ENCODE measurements at regions not wholly inside any gene's neighbourhood (a gene's known extent, or its start where the extent isn't known, plus 50 kb on each side); places are given as distances from the start of the nearest gene placed in this dataset.

DNA sequence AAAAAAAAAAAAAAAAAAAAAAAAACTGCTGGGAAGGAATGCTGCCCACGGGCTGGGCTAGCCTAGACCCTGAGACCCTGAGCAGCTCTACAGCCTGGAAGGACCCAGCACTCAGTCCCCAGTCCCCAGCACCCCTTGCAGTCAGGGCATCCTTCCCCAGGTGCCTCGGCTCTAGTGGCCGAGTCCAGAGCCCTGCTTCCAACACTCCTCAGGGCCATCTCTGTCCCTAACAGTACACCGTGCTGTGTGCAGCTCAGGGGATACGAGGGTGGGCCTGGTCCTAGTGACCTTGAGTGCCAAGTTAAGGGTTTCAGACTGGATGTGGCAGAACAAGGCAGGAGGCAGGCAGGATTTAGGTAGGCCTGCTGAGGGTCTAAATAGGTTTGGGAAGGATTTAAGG is 50.2 kb upstream of the LRP8 start:
- no peak for DNase-seq

DNA sequence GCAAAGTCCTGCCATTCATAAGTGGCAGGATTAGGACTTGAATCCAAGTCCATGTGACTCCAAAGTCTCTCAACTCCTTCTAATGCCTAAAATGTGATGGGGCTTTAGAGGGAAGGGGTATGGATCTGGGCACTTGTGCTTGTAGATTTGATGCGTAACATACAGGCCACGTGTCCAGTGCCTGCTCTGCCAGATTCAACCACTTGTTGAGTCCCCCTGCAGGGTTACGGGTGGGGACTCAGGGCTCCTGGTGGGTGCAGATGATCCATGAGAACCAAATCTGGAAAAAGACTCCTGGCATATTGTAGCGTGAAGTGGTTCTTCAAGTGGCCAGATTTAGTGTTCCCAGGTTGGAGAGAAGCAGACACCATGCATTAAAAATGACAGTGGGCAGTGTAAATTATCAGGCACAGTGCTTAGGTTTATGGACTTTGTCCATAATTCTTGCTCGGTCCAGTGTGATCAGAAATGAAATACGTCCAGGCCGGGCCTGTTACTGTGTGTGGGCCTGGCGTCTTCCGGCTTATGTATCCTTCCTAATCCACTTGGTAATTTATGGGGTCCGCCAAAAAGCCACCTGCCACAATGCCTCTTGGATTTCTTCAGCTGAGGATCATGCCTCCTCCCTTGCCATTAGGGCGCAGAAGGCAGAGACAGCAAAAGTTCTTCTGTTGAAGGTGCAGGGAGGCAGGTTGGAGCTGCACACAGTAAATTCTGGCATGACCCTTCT is 51.2 kb upstream of the LRP8 start:
- peak; percentile 74 for DNase-seq

DNA sequence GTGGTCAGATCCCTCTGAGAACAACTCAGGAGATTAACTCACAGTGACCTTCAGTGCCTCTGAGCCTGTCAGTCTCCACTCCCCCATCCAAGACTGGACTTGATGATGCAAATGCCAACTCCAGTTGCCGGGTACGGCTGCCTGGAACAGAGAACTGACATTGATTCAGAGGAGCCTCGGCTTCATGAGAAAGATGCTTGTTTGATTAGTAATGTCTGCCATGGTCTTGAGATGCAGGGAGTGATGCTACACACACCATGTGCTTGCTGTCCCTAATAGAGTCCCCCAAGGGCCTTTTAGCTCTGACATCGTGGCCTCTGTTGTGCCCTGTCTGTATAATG is 51.8 kb upstream of the LRP8 start:
- no peak for DNase-seq

DNA sequence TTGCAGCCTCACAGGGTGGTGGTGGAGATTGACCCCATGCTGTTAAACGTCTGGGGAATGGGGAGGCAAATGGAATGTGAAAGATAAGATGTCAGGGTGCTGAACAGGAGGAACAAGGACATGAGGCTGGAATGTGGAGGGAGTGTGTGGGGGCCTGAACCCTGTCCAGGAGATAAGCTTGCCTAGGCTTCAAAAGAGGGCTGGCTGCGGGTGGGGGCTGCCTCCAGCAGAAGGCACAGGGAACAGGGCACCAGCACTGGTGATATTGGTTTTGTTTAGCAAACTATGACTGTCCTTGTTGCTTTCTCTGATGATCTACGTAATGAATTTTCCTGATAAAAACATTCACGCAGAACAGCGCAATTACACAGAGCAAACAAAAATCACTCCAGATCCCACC is 52.4 kb upstream of the LRP8 start:
- DNase-seq, result no peak

DNA sequence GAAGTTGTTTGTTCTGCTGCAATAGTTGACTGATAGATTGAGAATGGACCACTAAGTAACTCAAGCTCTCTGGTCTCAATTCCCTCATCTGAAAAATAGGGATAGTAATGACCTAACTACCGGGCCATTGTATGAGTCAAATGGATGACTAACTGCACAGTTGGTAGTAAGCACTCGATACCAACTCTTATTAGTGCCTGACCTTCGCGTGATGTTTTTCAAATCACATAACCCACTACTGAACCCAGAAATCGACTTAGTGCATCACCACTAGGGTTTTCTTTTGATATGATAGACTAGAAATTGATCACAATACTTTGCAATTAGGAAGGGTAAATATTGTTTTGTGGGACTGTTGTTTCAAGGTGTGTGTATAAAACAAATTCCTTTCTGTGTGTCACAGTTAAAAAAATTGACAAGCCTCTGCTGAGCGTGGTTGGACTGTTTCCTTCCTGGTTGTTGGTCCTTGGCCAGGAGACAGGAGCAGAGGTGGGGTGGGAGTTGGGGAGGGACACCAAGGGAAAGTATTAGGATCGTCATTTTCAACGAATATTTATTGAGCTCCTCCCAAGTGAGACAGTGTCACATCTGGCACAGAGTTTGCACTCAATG is 54.0 kb upstream of the LRP8 start:
- DNase-seq, result no peak

DNA sequence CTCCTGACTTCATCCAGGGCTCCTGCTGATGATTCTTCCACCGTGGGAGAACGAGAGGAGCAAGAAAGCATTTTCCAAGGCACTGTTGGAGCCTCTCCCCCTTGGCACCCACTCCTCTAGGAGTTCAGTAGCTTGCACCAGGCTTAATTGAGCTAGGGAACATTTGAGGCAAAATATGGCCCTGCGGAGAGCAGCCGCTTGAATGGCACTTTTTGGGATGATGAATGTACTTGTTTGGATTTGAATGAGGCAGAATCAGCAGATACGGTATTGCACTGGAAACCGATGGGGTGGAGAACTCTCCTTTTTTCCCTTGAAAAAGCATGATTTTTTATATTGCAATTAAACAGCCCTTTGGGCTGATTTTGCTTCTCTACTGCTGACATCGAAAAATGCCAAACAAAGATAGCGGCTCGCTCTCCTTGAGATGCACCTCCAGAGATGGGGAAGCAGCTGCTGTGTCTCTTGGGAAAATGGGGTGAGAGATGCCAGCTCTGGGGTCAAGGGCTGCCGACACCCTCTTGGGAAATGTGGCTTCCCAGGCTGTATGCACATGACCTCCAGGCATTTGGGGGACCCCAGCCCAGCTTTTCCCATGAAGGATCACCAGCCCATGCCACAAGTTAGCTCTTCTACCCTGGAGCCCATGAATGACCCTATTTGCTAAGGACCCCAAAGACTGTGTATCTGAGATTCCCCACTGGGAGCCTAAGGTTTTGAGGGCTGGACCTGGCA is 55.4 kb upstream of the LRP8 start:
- no peak for DNase-seq

DNA sequence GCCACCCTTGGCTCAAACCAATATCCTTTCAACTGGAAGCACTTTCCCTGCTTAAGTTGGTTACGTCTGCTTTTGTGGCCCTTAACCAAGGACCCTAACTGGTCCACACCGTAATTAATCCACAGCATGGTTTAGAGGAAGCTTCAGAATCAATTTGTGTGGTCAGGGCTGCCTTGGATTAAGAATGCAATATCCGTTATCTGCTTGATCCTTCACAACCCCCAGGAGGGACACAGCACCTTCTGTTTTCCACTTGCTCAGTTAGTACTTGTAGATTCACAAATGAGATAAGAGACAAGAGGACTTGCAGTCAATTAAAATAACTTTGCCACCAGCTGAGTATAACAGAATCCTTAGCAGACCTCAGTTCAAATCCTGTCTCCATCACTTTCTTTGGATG is 56.9 kb upstream of the LRP8 start:
- DNase-seq, result no peak

DNA sequence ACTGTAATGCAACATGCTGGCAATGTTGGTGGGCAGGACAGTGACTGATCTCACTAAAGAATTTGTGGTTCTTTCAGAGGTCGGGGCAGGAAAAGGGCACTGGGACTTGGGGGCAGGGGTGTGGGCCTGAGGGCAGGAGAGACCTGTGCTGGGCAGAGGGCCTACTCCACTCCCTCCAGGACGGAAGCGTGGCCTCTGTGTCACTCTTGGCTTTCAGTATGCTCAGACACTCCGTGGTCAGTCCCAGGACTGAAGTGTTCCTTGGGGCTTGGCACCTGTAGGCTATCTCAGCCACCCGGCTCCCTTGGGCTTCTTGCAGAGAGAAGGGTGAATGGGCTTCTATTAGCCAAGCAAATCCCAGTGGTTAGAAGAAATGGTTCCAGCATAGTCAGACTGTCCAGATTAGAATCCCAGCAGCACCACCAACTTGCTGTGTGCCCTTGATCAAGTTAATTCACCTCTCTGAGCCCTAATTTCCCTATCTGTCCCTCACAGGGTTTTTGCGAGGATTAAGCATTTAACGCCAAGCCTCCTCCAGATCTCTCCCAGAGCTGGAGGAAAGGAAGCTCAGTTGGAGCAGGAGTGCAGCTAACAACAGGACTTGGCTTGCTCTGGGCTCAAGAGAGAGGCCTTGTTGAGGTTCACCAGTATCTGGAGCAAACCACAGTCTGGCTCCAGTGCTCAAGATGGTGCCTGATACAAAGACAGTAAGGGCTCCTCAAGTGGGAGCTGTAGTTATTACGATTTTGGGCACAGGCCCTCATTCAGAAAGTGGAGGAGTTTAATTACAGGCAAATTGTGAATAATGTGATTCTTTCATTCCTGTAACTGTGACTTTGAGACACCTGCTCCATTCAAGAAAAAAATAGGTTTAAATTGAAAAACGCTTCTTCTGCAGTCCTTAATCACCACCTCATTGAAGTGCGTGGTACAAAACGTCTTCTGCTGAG is 57.7 kb upstream of the LRP8 start:
- no peak for DNase-seq

DNA sequence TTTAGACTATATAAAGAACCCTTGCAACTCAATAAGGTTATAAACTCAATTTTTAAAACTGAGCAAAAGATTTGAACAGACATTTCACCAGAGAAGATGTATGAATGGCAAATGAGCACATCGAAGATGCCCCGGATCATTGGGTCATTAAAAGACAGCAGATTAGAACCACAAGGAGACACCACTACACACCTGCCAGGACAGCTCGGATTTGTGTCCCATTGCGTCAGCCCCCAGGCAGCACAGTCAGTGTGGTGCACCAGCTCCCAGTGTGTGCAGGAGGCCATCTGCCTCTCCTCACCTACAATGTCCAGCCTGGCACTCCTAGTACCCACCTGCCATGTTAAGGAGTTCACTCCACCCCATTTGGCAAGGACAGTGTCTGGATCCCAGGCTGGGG is 61.1 kb upstream of the LRP8 start:
- DNase-seq, result no peak

DNA sequence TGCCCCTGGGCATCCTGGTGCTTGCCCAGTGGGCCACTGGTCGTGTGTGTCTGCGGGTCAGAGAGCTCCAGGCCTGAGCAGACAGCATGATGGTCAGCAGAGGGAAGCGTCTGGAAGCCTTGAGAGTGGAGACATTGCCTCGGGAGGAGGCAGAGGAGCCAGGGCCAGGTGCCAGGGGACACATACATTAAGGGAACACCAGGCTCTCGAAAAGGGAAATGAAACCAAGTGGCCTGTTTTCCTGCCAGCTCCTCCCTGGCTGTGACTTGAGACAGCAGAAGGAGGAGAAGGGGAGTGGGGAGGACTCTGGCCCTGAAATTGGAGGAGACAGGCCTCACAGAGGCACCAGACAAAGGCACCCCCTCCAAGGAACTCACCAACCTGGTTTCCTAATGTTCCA is 62.4 kb upstream of the LRP8 start:
- DNase-seq, result no peak

DNA sequence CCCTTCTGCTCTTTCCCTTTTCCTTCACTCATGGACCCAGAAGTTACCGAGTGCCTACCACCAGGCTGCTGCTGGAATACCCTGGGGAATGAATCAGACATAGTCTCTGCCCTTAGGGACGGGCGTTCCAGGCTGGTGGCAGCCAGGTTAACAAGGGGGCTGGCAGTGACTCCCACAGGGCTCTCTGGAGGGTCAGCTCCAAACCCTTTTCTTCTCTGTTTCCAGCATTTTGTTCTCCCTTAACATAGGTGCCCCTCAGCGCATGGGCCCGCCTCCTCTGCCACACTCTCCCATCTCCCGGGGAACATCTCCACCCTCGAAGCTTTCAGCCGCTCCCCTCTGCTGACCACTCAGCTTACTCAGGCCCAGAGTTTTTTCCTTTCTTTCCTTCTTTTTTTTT is 62.9 kb upstream of the LRP8 start:
- DNase-seq, result no peak

DNA sequence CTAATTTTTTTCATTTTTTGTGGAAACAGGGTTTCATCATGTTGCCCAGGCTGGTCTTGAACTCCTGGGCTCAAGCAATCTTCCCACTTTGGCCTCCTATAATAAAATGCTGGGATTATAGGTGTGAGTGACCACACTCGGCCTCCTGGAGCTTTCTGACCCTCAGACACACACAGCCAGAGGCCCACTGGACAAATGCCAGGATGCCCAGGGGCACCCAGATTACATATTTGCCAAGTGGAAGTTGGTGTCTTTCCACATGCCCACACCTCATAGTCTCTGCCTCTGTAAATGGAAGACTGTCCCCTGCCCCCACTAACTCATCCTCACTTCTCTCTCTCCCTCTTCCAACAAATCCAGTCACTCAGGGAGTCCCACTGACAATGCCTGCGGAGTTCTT is 63.4 kb upstream of the LRP8 start:
- DNase-seq, result no peak

DNA sequence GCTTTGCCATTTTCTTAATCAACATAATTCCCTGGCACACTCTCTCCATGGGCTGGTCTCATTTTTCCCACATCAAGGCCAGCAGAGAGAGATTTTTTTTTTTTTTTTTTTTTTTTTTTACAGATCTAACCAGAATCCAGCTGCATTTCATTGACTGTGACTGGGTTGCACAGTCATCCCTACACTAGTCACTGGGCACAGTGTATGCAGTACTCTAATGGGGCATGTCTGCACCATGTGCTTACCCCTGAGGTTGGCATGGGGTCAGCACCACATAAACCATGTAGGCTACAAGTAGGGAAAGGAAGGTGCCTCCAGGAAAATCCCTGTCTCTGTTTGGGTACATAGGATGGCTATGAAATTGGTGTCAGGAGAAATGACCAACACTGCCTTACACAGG is 64.1 kb upstream of the LRP8 start:
- no peak for DNase-seq

DNA sequence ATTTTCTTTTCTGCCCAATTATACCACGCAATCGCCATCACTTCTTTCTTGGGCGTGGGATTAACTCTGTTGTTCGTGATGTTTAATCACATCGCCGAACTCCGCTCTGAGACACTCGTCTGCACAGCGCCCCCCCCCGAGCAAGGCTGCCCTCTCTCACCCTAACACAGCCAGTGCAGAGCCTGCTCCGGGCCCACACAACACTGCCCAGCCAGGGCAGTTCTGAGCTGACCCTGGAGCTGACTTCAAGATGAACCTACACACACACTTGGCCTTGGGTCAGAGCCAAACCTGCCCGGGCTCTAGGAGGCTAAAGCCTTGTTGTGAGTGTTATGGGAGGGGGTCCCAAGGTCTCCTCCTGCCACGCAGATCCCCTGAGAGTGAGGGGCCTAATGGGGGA is 64.6 kb upstream of the LRP8 start:
- no peak for DNase-seq

DNA sequence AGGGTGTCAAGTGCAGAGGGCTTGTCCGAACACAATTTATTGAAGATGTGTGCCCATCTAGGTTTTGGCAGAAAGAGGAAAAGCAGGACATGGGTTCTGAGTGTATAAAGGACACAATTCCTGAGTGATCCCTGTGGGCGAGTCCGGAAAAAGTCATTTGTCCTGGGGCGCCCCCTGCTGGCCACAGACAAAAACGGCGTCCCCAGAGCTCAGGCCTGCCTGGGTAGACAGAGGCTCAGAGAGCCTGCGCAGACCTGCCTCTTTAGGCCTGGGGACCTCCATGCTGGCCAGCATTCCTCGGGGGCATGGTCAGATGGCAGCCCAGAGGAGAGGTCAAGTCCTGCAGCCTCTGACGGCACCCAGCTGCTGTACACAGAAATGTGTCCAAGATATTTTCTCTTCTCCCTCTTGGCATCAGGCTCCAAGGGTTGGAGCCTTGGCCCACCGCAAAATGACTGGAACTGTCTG is 65.5 kb upstream of the LRP8 start:
- DNase-seq, result peak; percentile 78

DNA sequence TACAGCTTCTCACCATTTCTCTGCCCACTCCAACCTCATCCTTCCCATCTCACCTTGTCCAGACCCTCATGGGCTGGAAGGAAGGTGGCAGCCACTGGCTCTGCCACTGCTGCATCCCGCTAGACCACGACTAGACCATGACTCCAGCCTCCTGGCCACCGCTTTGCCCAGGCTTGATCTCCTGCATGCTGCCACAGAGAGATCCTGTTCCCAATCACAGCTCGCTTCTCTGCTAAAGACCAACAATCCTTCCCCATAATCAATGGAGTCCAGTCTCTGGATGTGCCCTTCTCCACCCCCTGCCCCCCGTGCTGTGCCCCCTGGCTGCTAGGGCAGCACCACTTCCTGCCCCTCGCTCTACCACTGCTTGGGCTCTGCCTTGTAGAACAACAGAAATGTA is 64.9 kb upstream of the DMRTB1 start:
- no peak for DNase-seq

DNA sequence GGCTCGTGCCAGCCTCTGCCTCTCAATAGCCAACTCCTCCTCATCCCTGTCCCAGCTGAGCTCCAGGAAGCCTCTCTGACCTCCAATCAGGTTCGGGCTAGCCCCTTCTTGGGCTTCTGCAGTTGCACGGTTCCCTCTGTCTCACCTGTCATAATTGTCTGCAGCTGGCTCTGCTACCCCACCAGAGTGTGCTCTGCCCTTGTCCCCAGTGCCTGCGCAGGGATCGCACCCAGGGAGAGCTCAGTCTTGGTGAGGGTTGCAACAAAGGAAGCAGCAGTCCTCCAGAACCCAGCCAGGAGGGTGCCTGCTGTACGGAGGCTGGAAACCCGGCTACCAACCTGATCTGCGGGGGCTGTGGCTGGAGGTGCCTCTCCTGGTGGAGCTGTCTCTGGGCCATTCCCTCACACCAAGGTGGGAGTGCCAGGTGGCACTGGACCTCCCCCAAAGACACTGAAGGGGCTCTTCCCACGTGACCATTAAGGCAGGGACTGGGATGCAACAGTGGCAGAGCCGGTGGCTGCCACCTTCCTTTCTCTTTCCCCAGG is 63.5 kb upstream of the DMRTB1 start:
- DNase-seq, result no peak

DNA sequence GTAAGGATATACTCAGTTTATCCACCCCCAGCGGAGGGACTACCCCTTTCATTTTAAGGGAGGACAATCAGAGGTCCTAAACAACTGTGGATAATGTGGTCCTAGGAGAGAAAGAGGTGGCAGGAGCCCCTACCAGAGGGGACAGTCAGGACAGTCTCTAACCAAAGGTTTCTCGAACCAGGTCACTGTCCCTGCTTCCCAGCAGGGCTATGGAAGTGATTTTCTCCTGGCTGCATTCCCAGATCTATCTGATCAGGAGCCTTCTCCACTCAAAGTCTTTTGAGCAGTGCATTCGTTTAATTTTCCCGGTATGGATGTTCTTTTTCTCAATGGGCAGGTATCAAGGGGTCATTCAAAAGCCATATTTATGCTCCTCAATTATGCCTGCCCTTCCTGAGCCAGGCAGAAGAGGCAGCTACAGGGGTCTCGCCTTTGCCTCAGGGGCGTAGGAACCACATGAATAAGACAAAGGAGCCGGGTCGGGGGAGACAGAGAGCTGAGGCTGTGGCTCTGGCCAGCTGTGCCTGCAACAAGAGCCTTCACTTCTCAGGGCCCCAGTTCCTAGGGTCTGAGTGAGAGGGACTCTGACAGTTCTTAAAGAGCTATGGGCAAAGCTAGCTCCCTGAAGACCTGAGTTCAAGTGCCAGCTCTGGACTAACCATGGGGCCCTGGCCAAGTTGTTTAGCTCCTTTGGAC is 62.5 kb upstream of the DMRTB1 start:
- no peak for DNase-seq

DNA sequence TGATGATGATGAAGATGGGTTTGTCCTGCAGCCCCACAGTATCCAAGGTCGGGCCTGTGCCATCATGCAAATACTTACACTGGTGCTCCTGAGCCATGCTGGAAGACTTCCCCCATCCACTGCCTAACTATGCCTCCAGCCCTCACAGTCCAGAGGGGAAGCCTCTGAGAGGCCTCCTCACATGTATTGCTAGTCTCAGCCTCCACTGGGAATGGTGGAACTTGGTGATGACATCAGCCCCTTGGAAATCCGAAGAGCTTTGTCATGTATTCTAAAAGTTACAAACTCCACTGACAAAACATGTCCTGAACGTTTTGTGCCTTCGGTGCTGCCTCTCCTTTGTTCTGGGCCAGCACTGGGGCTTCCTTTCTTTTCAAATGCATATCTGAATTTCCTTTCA is 61.1 kb upstream of the DMRTB1 start:
- no peak for DNase-seq

DNA sequence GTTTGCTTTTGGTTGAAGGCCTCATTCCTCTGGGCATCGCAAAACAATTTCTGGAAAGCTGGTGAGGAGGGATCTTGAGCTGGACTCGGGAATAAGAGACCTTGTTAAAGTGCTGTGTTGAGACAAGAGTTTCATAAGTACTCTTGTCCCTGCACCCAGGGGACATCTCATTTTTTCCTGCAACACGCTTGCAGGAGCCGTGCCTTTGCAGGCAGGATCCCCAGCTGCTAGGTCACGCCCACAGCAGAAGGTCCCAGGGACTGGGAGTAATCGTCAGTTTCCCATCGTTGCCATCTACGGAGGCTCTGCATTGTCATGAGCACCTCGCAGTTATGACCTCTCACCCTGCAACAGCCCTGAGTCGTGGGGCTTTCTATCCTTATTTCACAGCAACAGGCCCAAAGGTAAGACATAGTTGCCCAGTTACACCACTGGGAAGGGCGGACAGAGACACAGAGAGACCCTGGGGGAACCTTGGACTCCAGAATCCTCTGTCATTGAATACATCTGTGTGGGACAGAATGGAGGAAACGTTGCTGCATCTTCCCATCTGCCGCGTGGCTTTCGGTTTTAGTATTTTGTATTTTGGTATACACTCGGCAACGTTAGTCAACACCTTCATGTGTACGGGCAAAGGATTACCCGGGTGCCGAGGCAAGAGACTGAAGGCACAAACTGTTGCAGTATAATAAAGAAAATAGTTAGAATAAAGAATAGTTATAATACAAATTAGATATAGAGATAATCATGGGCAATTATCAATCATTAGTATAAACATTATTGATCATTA is 60.4 kb upstream of the DMRTB1 start:
- no peak for DNase-seq
